Cardiac muscle cell (in vitro differentiated cells and primary cell): ENCODE measurements at regions not wholly inside any gene's neighbourhood (a gene's known extent, or its start where the extent isn't known, plus 50 kb on each side); places are given as distances from the start of the nearest gene placed in this dataset.
"Not testable (repeated sequence)": the region's sequence is repeated elsewhere in the genome, so short reads cannot be mapped to it uniquely, and the experiment has no call there.

Experiments
- DNase-seq, 2 donors: peaks; one replicate each; pipeline versions ENCODE4 v3.0.0 to v3.0.0-alpha.2; 2010 to 2017; ENCODE audit warnings: low read depth in 1 of 2, low spot score in 1 of 2
- H3K27ac ChIP-seq: fragments of 200-600 bp; sonication (generic); 2 replicates; pipeline ENCODE4 v1.5.1; 2016
- H3K27me3 ChIP-seq: fragments of 200-600 bp; sonication (generic); 2 replicates; pipeline ENCODE4 v1.6.0; 2016; ENCODE audit warnings: control low read depth
- H3K36me3 ChIP-seq: fragments of 200-600 bp; sonication (generic); 2 replicates; pipeline ENCODE4 v1.5.1; 2016; ENCODE audit warnings: control low read depth
- H3K4me1 ChIP-seq: fragments of 200-600 bp; sonication (generic); 2 replicates; pipeline ENCODE4 v1.8.1; 2017; ENCODE audit warnings: low read depth, mild to moderate bottlenecking, mixed run types
- H3K4me3 ChIP-seq: fragments of 200-600 bp; sonication (generic); 2 replicates; pipeline ENCODE4 v1.5.1; 2016; ENCODE audit warnings: mild to moderate bottlenecking
- H3K9me3 ChIP-seq: fragments of 200-600 bp; sonication (generic); 2 replicates; pipeline ENCODE4 v1.5.1; 2017; ENCODE audit warnings: low read depth, mild to moderate bottlenecking, control low read depth
- CTCF ChIP-seq: IDR thresholded peaks from 2 replicates; pipeline ENCODE4 v1.5.1; 2012; ENCODE audit warnings: low read depth, mild to moderate bottlenecking, low read length

GRCh38 chr12:17875230-17875629 lies 214.8 kb downstream of the RERGL start:
- Histone ChIP-seq H3K9me3 (no peaks in the 10 kb centered on the region), H3K4me3 (no peak overlapping the region), H3K4me1 (no peaks in the 10 kb centered on the region), H3K27ac (no peak overlapping the region), H3K36me3 (no peaks in the 10 kb centered on the region), H3K27me3 (no peaks in the 10 kb centered on the region)
- DNase-seq = no peak
- no peak for TF ChIP-seq CTCF

- no peaks in the 10 kb centered on the region for H3K9me3 ChIP-seq
- H3K27me3 ChIP-seq = no peaks in the 10 kb centered on the region
- no peak for TF ChIP-seq CTCF
- H3K4me1 ChIP-seq = no peaks in the 10 kb centered on the region
- H3K4me3 ChIP-seq = no peak overlapping the region
- no peaks in the 10 kb centered on the region for H3K36me3 ChIP-seq
- DNase-seq = no peak
- H3K27ac ChIP-seq = no peak overlapping the region
Measured at GRCh38 chr12:17866802-17867201, 223.2 kb downstream of the RERGL start.

GRCh38 chr12:17855548-17855947 lies 234.4 kb downstream of the RERGL start:
- not testable (repeated sequence) for H3K36me3 ChIP-seq, H3K4me3 ChIP-seq, H3K4me1 ChIP-seq, H3K27ac ChIP-seq, DNase-seq, H3K9me3 ChIP-seq, H3K27me3 ChIP-seq

- Histone ChIP-seq H3K4me1 (no peaks in the 10 kb centered on the region), H3K27me3 (no peaks in the 10 kb centered on the region), H3K4me3 (no peak overlapping the region), H3K36me3 (no peaks in the 10 kb centered on the region), H3K9me3 (no peaks in the 10 kb centered on the region), H3K27ac (no peak overlapping the region)
- no peak for DNase-seq
- TF ChIP-seq CTCF = no peak
Measured at GRCh38 chr12:17853054-17853453, 236.9 kb downstream of the RERGL start.

GRCh38 chr12:17841496-17841895 lies 248.5 kb downstream of the RERGL start:
- no peaks in the 10 kb centered on the region for H3K9me3 ChIP-seq
- no peak overlapping the region for H3K4me3 ChIP-seq
- no peak for TF ChIP-seq CTCF
- H3K4me1 ChIP-seq = no peaks in the 10 kb centered on the region
- no peak for DNase-seq
- no peaks in the 10 kb centered on the region for H3K27me3 ChIP-seq
- no peaks in the 10 kb centered on the region for H3K36me3 ChIP-seq
- no peak overlapping the region for H3K27ac ChIP-seq

- H3K4me3 ChIP-seq = no peak overlapping the region
Measured at GRCh38 chr12:17829813-17830212, 260.2 kb downstream of the RERGL start.

More at GRCh38 chr12:17829813-17830212, 260.2 kb downstream of the RERGL start:
- H3K9me3 ChIP-seq = no peaks in the 10 kb centered on the region
- H3K27me3 ChIP-seq = no peaks in the 10 kb centered on the region
- no peak overlapping the region for H3K27ac ChIP-seq
- DNase-seq = no peak
- TF ChIP-seq CTCF = no peak
- H3K4me1 ChIP-seq = no peaks in the 10 kb centered on the region
- no peaks in the 10 kb centered on the region for H3K36me3 ChIP-seq
